Naive thymus-derived CD4-positive, alpha-beta T cell (primary cell): ENCODE measurements at regions not wholly inside any gene's neighbourhood (a gene's known extent, or its start where the extent isn't known, plus 50 kb on each side); places are given as distances from the start of the nearest gene placed in this dataset.
A peak's percentile ranks its signal among the peaks of the same experiment; 100 is the strongest.

ENCODE experiments used
- ATAC-seq: fragments of 150-1000 bp; cut with Tn5 transposase; 2 replicates; pipeline ENCODE4 v1.10.0; 2021; ENCODE audit warnings: mild to moderate bottlenecking, moderate library complexity
- CTCF ChIA-PET: fragments of 350-600 bp; sonication (Branson Sonifier 250); formaldehyde crosslinking; loops from one replicate; lab custom pipeline; 2021; ENCODE audit warnings: antibody characterized with exemption; lab: Charles Lee
- POLR2A ChIA-PET: fragments of 350-600 bp; sonication (Branson Sonifier 250); formaldehyde crosslinking; loops from one replicate; lab custom pipeline; 2021; ENCODE audit warnings: antibody characterized with exemption, inconsistent platforms; lab: Charles Lee
- DNase-seq, 9 donors: peaks; one replicate each; pipeline versions ENCODE4 v3.0.0 to v3.0.0-alpha.2; 2020 to 2022; ENCODE audit warnings: mixed read lengths in 1 of 9
- H3K27ac ChIP-seq: one replicate; pipeline ENCODE4 v1.7.0; 2013; ENCODE audit warnings: mild to moderate bottlenecking, low read depth, low read length, moderate library complexity
- H3K27me3 ChIP-seq, 2 donors: one replicate each; pipeline ENCODE4 v1.7.0; 2013; ENCODE audit warnings: low read length in 2 of 2, mild to moderate bottlenecking in 2 of 2, moderate library complexity in 2 of 2; ENCODE audit not compliant: control insufficient read depth in 2 of 2, insufficient read depth in 2 of 2
- H3K36me3 ChIP-seq, 3 experiments: 1 replicate in 2 of 3; 2 replicates in 1 of 3; pipeline ENCODE4 v1.7.0; 2013; ENCODE audit warnings: low read length in 3 of 3, mild to moderate bottlenecking in 3 of 3, moderate library complexity in 1 of 3; ENCODE audit not compliant: insufficient read depth in 3 of 3, control insufficient read depth in 2 of 3
- H3K4me1 ChIP-seq, 2 donors: one replicate each; pipeline ENCODE4 v1.7.0; 2013; ENCODE audit warnings: low read length in 2 of 2, mild to moderate bottlenecking in 2 of 2, moderate library complexity in 1 of 2; ENCODE audit not compliant: control insufficient read depth in 2 of 2, insufficient read depth in 2 of 2
- H3K4me3 ChIP-seq: 2 replicates; pipeline ENCODE4 v1.7.0; 2013; ENCODE audit warnings: mild to moderate bottlenecking, low read length
- H3K9me3 ChIP-seq, 3 experiments: 1 replicate in 2 of 3; 2 replicates in 1 of 3; pipeline ENCODE4 v1.7.0; 2013; ENCODE audit warnings: low read length in 3 of 3; ENCODE audit not compliant: control insufficient read depth in 2 of 3
- H3K27ac Mint-ChIP-seq, 9 donors: one replicate each; pipeline ENCODE4 v1.8.0; 2020 to 2022; ENCODE audit warnings: mixed read lengths in 9 of 9, mild to moderate bottlenecking in 8 of 9, moderate library complexity in 5 of 9, inconsistent platforms in 2 of 9
- H3K27me3 Mint-ChIP-seq, 5 donors: one replicate each; pipeline ENCODE4 v1.8.0; 2021 to 2022; ENCODE audit warnings: mixed read lengths in 5 of 5, mild to moderate bottlenecking in 1 of 5
- H3K36me3 Mint-ChIP-seq, 5 donors: one replicate each; pipeline ENCODE4 v1.8.0; 2020 to 2022; ENCODE audit warnings: mixed read lengths in 5 of 5, mild to moderate bottlenecking in 3 of 5, inconsistent platforms in 1 of 5
- H3K4me1 Mint-ChIP-seq, 7 donors: one replicate each; pipeline ENCODE4 v1.8.0; 2020 to 2022; ENCODE audit warnings: mixed read lengths in 7 of 7, mild to moderate bottlenecking in 3 of 7, inconsistent platforms in 1 of 7
- H3K4me3 Mint-ChIP-seq, 10 donors: one replicate each; pipeline ENCODE4 v1.8.0; 2020 to 2022; ENCODE audit warnings: mild to moderate bottlenecking in 10 of 10, mixed read lengths in 10 of 10, moderate library complexity in 6 of 10, inconsistent platforms in 2 of 10
- H3K9me3 Mint-ChIP-seq, 11 donors: one replicate each; pipeline ENCODE4 v1.8.0; 2020 to 2022; ENCODE audit warnings: mixed read lengths in 11 of 11, mild to moderate bottlenecking in 4 of 11, inconsistent platforms in 1 of 11, moderate library complexity in 1 of 11
- intact Hi-C, 2 donors: fragments of 100-400 bp; cut with micrococcal nuclease; formaldehyde crosslinking; loops; one replicate each; pipeline ENCODE4 v1.15.1; 2023

DNA sequence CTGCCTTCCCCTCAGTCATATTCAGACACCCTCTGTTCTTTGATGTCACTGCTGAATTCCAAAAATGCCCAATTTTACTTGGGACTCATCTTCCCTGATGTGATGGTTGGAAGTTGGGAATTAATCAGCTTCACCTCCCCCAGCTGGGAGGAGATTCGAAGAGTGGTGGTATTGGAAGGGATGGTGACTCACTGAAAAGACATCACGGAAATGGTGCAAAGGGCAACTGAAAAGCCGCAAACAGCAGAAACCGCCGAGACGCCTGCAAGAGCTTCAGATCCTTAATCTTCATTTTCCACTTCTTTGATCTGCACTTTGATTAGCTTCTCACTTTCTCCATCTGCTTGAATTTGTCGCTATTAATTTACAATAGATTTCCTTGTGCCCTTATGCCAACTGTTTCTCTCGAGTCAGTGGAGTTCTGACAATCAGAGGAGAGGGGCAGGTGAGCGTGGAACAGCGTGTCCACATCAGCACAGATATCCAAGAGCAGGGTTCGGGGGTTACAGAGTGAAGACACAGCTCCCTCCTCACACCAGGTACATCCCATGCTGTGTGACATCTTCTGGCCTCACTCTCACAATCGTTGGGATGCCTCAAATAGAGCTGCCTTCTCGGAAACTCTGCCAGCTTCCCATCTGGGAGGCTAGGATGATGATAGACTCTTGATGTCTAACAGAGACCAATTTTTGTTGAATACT, 325.4 kb downstream of the BRD1 start:
- POLR2A ChIA-PET: no interaction called here
- Histone ChIP-seq H3K36me3 (no peaks in the 10 kb centered on the region), H3K4me3 (no peak overlapping the region), H3K27ac (no peak overlapping the region), H3K4me1 (no peaks in the 10 kb centered on the region), H3K27me3 (no peaks in the 10 kb centered on the region), H3K9me3 (peaks cover 0 to 4% (median 0%) of the 10 kb centered on the region in 3 experiments)
- Mint-ChIP-seq H3K4me3 (no peak overlapping the region), H3K36me3 (peaks cover 0 to 8% (median 4%) of the 10 kb centered on the region in 5 donors), H3K4me1 (peaks cover 0 to 5% (median 0%) of the 10 kb centered on the region in 7 donors), H3K27me3 (no peaks in the 10 kb centered on the region), H3K9me3 (peaks cover 0 to 8% (median 2%) of the 10 kb centered on the region in 11 donors), H3K27ac (no peak overlapping the region)
- ATAC-seq: no peak
- CTCF ChIA-PET: no interaction called here
- DNase-seq: no peak
- intact Hi-C loops: no loop called here

DNA sequence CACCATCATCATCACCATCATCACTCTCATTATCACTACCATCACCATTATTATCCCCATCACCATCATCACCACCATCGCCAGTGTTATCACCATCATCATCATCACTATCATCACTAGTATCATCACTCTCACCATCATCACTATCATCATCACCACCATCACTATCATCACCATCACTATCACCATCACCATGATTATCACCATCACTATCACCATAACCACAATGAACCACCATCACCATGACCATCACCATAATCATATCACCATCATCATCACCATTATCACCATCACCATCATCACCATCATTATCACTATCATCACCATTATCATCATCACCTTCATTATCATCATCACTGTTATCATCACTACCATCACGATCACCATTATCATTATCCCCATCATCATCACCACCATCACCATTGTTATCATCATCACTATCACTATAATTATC, 326.7 kb downstream of the BRD1 start:
- Mint-ChIP-seq H3K9me3 (peaks cover 0 to 8% (median 1%) of the 10 kb centered on the region in 11 donors), H3K27me3 (no peaks in the 10 kb centered on the region), H3K4me1 (no peaks in the 10 kb centered on the region), H3K36me3 (peaks cover 0 to 4% (median 0%) of the 10 kb centered on the region in 5 donors), H3K4me3 (no peak overlapping the region), H3K27ac (no peak overlapping the region)
- intact Hi-C loops: no loop called here
- ATAC-seq (no peak), DNase-seq (no peak)
- Histone ChIP-seq H3K27me3 (no peaks in the 10 kb centered on the region), H3K9me3 (peaks cover 0 to 3% (median 0%) of the 10 kb centered on the region in 3 experiments), H3K4me3 (no peak overlapping the region), H3K36me3 (no peaks in the 10 kb centered on the region), H3K4me1 (no peaks in the 10 kb centered on the region), H3K27ac (no peak overlapping the region)
- POLR2A ChIA-PET: no interaction called here
- CTCF ChIA-PET: no interaction called here

DNA sequence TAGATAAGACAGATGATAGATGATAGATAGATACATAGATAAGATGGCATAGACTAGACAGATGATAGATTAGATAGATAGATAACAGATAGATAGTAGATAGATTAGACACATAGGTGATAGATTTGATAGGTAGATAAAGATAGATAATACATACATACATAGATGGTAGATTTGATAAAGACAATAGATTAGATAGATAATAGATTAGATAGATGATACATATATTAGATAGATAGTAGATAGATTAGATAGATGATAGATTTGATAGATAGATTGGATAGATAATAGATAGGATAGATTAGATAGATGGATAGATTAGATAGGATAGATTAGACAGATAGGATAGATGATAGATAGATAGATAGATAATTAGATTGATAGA, 327.6 kb downstream of the BRD1 start:
- Mint-ChIP-seq H3K4me3 (no peak overlapping the region), H3K27ac (no peak overlapping the region), H3K27me3 (no peaks in the 10 kb centered on the region), H3K9me3 (peaks cover 0 to 8% (median 1%) of the 10 kb centered on the region in 11 donors), H3K4me1 (no peaks in the 10 kb centered on the region), H3K36me3 (peaks cover 0 to 9% (median 6%) of the 10 kb centered on the region in 5 donors)
- ChIA-PET POLR2A (no interaction called here), CTCF (no interaction called here)
- H3K36me3 ChIP-seq: no peaks in the 10 kb centered on the region
- no peak overlapping the region for H3K4me3 ChIP-seq
- no peaks in the 10 kb centered on the region for H3K27me3 ChIP-seq
- no peaks in the 10 kb centered on the region for H3K4me1 ChIP-seq
- intact Hi-C loops: no loop called here
- no peak overlapping the region for H3K27ac ChIP-seq
- no peak for ATAC-seq
- H3K9me3 ChIP-seq: no peaks in the 10 kb centered on the region
- DNase-seq: no peak

DNA sequence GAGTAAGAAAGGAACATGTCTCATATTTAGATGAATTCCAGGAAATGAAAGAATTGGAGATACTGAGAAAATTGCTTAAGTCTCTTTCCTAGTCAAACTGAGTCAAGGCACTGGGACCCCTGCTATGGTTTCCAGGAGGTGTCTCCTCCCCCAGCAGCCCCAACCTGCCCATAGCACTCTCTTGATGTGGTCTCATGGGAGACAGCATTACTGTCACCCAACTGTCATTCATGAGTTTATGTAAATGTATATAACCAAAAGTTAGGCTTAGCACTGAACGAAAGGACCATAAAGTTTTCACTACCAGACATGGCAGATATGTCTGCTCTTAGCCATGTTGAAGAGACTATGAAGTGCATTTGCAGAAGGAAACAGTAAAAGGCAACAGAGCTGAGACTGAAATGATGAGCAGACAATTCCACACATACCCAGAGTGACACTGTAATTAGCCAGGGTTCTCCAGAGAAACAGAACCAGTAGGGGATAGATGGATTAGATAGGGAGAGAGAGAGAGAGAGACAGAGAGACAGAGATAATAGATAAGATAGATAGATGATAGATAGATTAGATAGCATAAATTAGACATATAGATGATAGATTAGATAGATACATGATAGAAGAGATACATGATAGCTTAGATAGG, 328.1 kb downstream of the BRD1 start:
- CTCF ChIA-PET: no interaction called here
- no peaks in the 10 kb centered on the region for H3K4me1 ChIP-seq
- H3K9me3 Mint-ChIP-seq: peaks cover 0 to 8% (median 1%) of the 10 kb centered on the region in 11 donors
- no peak overlapping the region for H3K4me3 ChIP-seq
- H3K9me3 ChIP-seq: no peaks in the 10 kb centered on the region
- ATAC-seq: no peak
- intact Hi-C loops: no loop called here
- no peak overlapping the region for H3K27ac Mint-ChIP-seq
- no peak for DNase-seq
- no peaks in the 10 kb centered on the region for H3K4me1 Mint-ChIP-seq
- peaks cover 0 to 10% (median 7%) of the 10 kb centered on the region in 5 donors for H3K36me3 Mint-ChIP-seq
- H3K27me3 ChIP-seq: no peaks in the 10 kb centered on the region
- H3K4me3 Mint-ChIP-seq: no peak overlapping the region
- no peaks in the 10 kb centered on the region for H3K27me3 Mint-ChIP-seq
- POLR2A ChIA-PET: no interaction called here
- no peaks in the 10 kb centered on the region for H3K36me3 ChIP-seq
- no peak overlapping the region for H3K27ac ChIP-seq

DNA sequence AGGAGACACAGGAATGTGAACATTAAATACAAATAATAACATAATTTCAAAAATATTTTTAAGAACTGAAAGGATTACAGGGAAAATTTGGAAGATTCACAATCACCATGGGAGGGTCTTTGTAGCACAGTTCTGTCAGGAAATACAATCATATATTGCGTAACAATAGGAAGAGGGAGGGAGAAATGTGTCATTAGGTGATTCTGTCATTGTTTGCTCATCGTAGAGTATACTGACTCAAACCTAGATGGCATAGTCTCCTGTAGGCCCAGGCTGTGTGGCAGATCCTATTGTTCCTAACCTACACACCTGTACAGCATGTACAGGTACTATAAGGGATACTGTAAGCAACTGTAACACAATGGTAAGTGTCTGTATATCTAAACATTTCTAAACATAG, 330.4 kb downstream of the BRD1 start:
- Histone ChIP-seq H3K36me3 (no peaks in the 10 kb centered on the region), H3K9me3 (no peaks in the 10 kb centered on the region), H3K4me3 (no peak overlapping the region), H3K4me1 (no peaks in the 10 kb centered on the region), H3K27ac (no peak overlapping the region), H3K27me3 (no peaks in the 10 kb centered on the region)
- no peaks in the 10 kb centered on the region for H3K27me3 Mint-ChIP-seq
- CTCF ChIA-PET: no interaction called here
- POLR2A ChIA-PET: no interaction called here
- peaks cover 0 to 10% (median 5%) of the 10 kb centered on the region in 5 donors for H3K36me3 Mint-ChIP-seq
- no peak for ATAC-seq
- H3K27ac Mint-ChIP-seq: no peak overlapping the region
- H3K9me3 Mint-ChIP-seq: peaks cover 0 to 8% (median 1%) of the 10 kb centered on the region in 11 donors
- intact Hi-C loops: no loop called here
- no peak overlapping the region for H3K4me3 Mint-ChIP-seq
- no peak for DNase-seq
- no peaks in the 10 kb centered on the region for H3K4me1 Mint-ChIP-seq

DNA sequence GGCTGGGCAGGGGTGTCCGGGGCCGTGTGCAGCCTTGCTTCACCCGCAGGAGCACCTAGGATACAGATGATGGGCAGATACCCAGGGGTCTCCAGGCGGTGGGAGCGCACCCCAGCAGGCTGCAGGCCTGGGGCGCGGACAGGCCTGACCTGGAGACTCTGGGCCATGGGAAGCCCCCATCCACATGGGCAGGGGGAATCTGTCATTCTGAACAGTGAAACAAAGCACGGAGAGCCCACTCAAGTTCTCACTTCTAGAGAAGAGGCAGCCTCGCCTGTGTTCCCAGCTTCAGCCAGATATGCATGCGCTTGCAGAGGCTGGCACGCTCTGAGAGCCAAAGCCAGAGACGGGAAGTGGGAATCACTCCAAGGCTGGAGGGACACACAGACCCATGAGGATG, 333.1 kb downstream of the BRD1 start:
- Mint-ChIP-seq H3K27me3 (no peaks in the 10 kb centered on the region), H3K9me3 (peaks cover 0 to 8% (median 1%) of the 10 kb centered on the region in 11 donors), H3K4me1 (no peaks in the 10 kb centered on the region), H3K4me3 (no peak overlapping the region), H3K36me3 (peaks cover 0 to 10% (median 5%) of the 10 kb centered on the region in 5 donors), H3K27ac (peak overlapping the region in 1 of 9 donors; percentile 32)
- ATAC-seq: no peak
- Histone ChIP-seq H3K4me1 (no peaks in the 10 kb centered on the region), H3K27me3 (no peaks in the 10 kb centered on the region), H3K36me3 (no peaks in the 10 kb centered on the region), H3K4me3 (no peak overlapping the region), H3K27ac (no peak overlapping the region), H3K9me3 (no peaks in the 10 kb centered on the region)
- ChIA-PET POLR2A (no interaction called here), CTCF (no interaction called here)
- intact Hi-C loops: no loop called here
- DNase-seq: no peak
